ENCODE measurements at regions not wholly inside any gene's neighbourhood (a gene's known extent, or its start where the extent isn't known, plus 50 kb on each side); places are given as distances from the start of the nearest gene placed in this dataset.
"Not testable (repeated sequence)": the region's sequence is repeated elsewhere in the genome, so short reads cannot be mapped to it uniquely, and the experiment has no call there.

- no peak for DNase-seq
Observed at GRCh38 chr15:26066896-26067295, 203.8 kb upstream of the ATP10A start.

DNA sequence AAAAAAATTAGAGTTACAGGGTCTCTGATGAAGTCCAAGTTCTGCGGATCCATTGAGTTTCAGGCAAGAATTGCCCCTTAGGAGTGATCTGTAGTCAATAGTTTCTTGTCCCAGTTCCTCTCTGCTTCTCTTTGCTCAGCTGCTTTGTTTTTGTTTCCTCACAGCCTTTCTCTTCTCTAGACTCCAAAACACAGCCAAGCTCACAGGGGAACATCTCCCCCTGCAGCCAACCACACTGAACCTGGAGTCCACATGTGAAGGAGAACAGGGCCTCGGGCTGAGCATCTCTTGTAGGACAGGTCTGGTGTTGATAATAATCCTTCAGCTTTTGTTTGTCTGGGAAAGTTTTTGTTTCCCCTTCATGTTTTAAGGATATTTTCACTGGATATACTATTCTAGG is 202.6 kb upstream of the ATP10A start:
- DNase-seq = no peak

- no peak for DNase-seq
Observed at GRCh38 chr15:26061248-26061647, 198.1 kb upstream of the ATP10A start.

- DNase-seq = not testable (repeated sequence)
Observed at GRCh38 chr15:26056766-26057165, 193.6 kb upstream of the ATP10A start.

- no peak for DNase-seq
Observed at GRCh38 chr15:26051761-26052675, 188.9 kb upstream of the ATP10A start.

DNA sequence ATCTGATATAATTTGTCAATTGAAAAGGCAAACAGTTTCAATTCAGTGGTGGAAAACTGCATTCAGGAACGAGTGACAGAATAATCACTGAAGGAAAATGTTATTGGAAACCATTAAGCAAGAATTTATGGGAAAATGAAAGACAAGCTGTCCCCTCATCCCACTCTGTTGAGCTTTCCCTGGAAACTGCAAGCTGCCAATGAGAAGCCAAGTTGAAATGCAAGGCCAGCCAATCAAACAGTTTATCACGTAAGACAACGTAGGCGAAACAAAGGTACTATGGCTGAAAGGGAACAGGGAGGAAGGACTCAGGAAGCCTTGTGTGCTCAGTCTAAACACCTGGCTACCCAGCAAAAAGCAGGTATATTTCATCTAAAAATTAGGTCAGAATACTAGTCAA is 187.9 kb upstream of the ATP10A start:
- no peak for DNase-seq

DNA sequence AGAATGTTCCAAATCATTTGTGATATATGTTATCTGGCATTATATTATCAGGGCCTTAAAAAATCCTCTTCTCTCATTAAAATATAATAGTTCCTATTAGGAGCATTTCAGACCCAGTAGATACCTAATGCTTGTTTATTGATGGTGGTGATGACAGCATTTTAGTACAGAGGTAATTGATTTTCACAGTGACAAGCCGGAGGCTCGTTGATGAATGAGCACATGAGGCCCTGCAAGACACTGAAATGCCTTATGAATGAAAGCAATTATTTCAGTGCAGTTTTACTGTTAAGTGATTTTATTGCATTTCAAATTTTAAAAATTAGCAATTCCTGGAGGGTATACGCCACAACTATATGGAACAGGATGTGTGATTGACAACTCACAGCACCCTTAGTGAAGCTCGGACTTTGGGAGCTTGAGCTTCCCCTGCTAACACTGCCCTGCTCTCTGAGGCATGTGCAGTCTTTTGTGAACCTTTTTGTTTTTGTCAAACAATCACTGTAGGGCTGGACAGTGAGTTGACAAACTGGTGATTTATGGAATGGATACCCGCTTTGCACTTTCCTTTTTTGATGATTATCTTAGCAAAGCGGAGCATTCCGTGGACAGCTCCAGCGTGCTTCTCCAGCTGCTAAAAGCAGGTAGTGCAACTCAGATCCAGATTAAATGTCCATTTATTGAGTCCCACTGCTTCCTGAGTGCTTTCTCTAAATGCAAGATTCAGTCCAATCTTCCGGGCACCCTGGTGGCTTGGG is 187.0 kb upstream of the ATP10A start:
- no peak for DNase-seq

DNA sequence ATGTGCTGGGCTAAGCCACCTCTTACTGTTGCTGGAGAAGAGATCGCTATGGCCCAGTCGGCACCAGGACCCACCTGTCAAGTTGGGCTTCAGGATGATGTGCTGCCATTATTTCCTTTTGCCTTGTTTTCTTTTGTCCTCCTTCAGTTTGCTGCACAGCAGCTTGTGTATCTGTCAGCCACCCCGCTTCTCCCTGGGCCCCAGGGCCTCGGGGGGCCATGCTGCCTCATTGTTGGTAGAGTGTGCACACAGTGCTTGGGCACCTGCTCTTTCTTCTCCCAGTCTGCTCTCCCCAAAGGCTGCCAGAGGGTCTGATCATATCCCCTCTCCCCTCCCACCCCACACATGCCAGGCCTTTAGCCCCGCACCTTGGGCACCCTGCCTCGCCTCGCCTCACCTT is 185.5 kb upstream of the ATP10A start:
- no peak for DNase-seq

DNA sequence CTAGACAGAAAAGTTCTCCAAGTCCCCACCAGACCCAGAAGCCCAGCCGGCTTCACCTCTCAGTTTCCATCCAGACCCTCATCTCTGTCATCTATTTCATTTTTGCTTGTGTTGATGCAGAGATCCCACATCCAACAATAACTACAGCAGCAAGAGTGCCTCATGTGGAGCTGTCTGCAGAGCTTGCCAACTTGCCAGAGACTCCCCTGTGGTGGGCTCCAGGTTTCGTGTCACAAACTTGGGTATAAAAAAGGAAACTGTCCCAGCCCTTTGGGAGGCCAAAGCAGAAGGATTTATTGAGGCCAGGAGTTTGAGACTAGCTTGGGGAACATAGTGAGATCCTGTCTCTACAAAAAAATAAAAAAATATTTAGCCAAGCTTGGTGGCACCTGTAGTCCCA is 182.4 kb upstream of the ATP10A start:
- DNase-seq = no peak

DNA sequence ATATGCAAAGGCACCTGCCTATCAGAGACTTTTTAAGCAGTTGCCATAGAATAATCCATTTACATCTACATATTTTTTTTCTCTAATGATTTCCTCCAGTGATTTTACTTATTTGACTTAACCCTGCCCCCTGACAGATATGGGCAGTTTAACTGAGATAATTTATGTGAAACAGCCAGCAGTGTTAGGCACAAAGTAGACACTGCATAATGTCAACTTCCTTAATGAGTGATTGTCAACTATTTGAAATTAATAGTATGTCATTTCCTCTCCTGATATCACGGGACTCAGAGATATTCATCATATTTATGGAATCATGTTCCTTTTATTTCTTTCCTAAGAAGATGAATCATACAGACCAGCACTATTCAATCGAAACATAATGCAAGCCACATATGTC is 179.9 kb upstream of the ATP10A start:
- DNase-seq = no peak

DNA sequence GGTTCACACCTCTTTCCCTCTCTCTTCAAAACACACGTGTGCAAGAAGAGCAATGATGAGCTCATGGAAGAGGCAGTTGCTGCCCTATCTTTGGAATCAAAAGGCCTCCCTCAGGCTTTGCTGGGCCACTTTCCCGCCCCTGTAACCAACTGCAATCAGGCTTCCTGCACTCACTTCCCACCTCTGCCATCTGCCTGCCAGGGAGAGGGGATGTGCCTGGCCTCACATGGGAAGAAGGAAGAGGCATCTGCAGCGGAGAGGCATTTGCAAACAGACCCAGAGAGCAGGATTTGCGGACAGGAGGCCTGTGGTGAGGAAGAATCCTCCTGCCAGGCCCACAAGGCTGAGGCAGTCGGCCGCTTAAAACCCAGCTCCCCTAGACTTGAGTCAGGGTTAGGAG is 175.6 kb upstream of the ATP10A start:
- no peak for DNase-seq

DNA sequence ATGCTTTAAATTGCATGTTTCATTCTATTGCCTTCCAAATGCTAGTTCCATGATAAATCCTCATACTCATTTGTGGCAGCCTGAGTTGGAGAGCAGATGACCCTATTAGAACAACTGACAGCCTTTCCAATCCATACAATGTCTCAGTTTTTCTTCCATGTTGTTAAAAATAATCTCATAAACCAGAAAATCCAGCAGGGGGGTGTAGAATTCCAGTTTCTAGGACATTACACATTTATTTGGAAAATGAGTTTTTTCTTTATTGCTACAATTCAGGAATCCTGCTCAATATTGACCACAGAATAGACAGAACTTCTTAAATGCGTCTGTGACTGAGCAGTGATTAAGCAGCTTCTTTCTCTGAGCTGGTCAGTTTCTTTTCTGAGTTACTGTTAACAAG is 174.2 kb upstream of the ATP10A start:
- DNase-seq = no peak

- no peak for DNase-seq
Observed at GRCh38 chr15:26033493-26033892, 170.4 kb upstream of the ATP10A start.

GRCh38 chr15:26032162-26032846 is 169.2 kb upstream of the ATP10A start:
- DNase-seq = no peak

- DNase-seq = not testable (repeated sequence)
Observed at GRCh38 chr15:26029586-26029985, 166.5 kb upstream of the ATP10A start.

GRCh38 chr15:26029146-26029545 is 166.0 kb upstream of the ATP10A start:
- no peak for DNase-seq

GRCh38 chr15:26028086-26028740 is 165.1 kb upstream of the ATP10A start:
- no peak for DNase-seq

DNA sequence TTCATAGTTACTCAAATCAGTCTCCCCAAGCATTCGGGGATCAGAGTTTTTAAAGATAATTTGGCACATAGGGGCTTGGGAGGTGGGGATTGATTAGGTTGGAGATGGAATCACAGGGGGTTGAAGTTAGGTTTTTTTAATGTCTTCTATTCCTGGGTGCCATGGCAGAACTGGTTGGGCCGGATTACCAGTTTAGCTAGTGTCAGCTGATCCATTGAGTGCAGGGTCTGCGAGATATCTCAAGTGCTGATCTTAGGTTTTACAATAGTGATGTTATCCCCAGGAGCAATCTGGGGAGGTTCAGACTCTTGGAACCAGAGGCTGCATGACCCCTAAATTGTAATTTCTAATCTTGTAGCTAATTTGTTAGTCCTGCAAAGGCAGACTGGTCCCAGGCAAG is 163.5 kb upstream of the ATP10A start:
- not testable (repeated sequence) for DNase-seq

DNA sequence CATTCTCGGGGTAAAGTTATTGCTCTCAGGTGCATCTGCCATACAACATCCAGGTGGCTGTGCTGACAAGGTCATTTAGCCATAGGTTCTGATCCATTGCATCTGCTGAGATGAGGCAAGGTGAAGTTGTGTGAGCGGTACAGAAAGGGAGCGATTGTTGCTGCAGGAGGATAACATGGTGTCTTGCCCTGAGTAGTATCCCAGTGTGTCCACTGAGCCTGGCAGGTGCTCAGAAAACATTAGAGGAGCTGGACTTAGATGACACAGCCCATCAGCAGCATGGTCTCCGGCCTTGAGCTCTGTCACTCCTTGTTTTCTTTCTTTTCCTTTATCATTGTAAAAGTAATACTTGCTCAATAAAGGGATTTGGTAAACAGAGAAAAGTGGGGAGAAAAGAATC is 161.1 kb upstream of the ATP10A start:
- DNase-seq = no peak

DNA sequence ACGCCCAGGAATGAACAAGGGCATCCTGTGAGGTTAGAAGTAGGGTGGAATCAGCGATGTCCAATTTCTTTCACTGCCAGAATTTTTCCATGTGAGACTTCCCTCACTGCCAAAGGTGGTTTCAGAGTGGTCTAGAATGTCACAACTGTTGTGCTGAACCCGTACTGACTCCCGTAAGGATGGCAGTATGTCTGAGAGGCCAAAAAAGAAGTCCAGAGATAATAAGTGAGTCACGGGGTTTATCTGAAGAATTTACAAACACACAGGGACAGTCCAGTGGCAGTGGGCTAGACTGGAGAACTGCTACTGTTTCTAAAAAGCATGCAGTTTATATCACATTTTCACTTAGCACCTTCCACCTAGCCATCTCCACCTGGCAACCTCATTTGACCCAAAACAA is 160.6 kb upstream of the ATP10A start:
- DNase-seq = no peak

DNA sequence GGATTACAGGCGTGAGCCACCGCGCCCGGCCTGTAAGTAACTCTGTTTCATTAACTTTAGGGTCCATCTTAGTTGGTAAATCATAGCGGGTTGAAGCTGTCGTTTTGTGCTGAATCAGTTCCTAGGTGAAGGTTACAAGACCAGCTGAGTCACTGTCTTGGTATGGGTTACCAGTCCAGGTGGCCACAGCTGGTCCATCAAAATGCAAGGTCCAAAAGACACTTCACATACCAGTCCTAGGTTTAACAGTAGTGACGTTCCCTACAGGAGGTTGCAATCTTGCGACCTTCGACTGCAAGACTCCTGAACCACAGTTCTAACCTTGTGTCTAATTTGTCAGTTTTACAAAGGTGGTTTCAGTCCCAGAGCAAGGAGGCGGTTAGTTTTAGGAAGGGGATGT is 160.1 kb upstream of the ATP10A start:
- no peak for DNase-seq

- DNase-seq = no peak
Observed at GRCh38 chr15:26020871-26021270, 157.7 kb upstream of the ATP10A start.

- DNase-seq = no peak
Observed at GRCh38 chr15:26017665-26018064, 154.5 kb upstream of the ATP10A start.

Measured in activated CD4-positive, alpha-beta T cell treated with anti-CD3 and anti-CD28 coated beads for 4 hours (primary cell).